HG02981 (cell line): ENCODE measurements at regions not wholly inside any gene's neighbourhood (a gene's known extent, or its start where the extent isn't known, plus 50 kb on each side); places are given as distances from the start of the nearest gene placed in this dataset.

Source experiments
- ATAC-seq: cut with Tn5 transposase; IDR thresholded peaks from one replicate; pipeline ENCODE4 v1.9.1; 2021; ENCODE audit warnings: mild to moderate bottlenecking, moderate library complexity; ENCODE audit not compliant: unreplicated experiment

DNA sequence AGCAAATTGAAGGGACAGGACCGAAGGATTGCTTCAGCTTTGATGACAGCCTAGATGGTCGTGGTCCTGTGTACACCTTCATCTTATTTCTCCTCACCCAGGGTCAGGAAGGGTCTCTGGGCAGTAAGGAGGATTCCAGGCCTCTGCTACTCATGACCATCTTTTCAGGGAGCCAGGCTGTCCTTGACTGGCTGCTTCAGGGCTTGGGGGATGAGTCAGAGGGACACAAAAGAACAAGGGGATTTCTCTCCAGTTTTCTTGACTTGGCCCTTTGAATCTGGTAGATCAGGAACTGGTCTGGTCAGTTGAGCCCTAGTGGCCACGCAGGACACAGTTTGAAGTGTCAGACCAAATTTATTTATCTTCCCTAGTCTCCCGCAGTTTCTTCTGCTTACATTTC, 402.1 kb upstream of the CHD6 start:
- ATAC-seq, result no peak

DNA sequence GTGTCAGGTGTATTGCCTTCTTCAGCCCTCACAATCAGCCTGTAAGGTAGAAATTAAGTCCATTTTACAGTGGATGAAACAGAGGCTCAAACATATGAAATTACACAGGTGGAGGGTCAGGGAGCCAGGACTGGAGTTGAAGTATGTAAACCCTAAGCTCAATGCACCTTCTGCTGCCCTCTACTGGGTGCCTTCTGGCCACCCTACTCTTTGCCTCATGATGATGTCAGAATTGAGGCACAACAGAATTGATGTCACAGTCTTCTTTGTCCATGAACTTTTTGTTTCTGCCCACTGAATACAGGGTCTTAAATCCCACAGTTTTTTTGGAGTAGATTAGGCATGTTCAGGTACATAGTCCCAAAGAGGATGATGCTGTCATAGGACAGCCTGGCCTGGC, 400.8 kb upstream of the CHD6 start:
- no peak for ATAC-seq

DNA sequence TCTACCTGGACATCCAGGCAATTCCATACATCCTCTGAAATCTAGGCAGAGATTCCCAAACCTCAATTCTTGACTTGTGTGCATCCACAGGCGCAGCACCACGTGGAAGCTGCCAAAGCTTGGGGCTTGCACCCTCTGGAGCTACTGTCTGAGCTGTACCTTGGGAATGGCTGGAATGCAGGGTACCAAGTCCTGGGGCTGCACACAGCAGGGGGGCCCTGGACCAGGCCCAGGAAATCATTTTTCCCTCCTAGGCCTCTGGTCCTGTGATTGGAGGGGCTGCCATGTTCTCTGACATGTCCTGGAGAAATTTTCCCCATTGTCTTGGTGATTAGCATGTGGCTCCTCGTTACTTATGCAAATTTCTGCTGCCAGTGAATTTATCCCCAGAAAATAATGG, 391.9 kb upstream of the CHD6 start:
- ATAC-seq, result no peak

DNA sequence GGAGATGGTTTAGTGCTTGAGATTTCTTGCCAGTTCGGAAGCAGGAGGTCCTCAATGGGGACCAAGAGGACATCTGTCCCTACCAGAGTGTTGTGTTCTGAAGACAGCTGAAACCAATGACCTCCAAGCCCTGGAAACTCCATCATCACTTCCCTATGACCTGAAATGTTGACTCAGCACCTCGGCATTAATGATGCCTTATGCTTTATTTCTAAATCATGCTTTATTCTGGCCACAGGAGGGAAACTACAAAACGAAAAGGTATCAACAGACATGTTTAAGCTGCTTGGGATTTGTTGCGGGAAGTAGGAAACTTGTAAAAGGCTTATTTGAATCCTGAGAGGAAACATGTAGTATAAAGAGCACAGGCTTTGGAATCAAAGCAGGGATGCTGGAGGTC, 389.1 kb upstream of the CHD6 start:
- no peak for ATAC-seq

DNA sequence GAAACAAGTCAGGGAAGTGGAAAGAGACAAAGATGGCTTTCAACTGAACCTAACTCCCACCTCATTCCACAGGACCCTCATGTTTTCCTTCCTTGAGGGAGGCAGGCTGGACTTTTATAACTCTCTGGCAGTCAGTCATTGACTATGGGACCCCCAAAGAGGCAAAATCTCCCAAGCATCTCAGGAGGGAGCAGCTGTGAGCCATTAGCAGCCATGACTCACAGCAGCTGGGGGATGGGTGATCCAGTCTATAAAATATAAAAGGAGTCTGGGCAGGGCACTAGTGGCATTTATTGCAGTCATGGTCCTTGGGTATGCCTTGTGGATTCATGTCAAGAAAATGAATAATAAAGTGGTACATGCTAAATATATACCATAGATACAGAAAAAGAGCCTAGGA, 387.0 kb upstream of the CHD6 start:
- ATAC-seq, result no peak

DNA sequence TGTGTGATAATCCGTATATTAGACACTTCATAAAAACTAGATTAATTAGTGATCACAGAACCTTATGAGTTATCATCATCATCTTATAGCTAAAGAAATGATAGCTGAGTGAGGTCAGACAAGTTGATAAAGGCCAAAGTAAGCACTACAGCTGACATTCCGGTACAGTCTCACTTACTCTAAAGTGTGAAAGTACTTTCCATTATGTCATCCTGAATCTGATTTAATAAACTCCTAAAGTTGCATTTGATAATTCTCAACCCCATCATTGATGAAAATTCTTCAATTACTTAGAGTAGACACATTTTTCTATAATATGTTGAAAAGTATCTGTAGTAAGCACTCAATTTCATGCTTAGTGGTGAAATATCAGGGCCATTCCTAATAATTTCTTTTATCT, 385.2 kb upstream of the CHD6 start:
- ATAC-seq, result no peak

DNA sequence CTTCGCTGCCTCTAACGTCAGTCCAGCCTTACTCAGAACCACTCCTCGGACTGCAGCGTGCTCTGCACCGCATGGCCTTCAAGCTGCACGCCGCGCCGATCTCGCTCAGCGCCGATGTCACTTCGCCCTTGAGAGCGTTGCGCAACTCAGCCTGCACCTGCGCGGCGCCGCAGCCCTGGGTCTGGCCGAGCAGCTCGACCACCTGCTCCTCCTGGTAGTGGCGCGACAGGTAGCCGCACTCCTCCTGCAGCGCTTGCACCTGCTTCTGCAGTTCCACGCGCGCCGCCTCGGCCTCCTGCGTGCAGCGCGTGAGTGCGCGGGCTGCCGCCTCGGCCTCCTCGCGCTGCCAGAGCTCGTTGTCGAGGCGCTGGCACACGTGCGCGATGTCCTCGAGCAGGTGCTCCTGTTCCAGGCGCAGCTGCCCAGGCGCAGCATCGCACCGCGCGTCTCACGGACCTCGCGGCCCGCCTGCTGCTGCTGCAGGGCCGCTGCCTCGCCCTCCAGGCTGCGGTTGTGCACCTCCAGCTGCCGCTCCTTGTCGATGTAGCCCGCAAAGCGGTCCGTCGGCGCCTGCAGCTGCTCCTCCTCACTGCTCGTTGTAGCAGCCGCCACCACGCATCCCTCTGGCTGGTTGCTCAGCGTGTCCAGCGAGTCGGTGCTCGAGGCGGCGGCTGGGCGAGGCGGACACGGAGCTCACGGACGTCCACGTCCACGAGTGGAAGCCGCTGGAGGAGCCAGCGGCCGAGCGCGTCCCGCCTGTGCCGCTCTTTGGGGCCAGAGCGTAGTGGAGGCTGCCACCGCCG, 380.6 kb upstream of the CHD6 start:
- ATAC-seq, result no peak

DNA sequence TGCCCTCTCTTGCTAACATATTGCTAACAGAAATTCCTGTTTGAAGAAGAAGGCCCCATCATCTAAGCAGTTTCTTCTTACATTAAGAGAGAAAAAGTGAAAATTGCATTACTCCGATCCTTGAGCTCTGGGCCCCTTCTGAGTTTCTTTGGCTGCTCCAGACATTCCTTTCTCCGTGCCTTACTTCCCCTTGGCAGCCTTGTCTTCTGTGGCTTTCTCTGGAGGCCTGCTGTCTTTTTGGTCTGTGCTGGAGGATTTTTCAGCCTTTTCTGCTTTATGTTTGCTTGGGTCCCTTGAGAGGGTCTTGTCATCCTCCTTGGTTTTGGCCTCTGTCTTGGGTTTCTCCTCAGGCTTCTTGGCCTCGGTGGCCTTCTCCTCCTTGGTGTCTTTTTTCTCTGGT, 378.8 kb upstream of the CHD6 start:
- no peak for ATAC-seq

DNA sequence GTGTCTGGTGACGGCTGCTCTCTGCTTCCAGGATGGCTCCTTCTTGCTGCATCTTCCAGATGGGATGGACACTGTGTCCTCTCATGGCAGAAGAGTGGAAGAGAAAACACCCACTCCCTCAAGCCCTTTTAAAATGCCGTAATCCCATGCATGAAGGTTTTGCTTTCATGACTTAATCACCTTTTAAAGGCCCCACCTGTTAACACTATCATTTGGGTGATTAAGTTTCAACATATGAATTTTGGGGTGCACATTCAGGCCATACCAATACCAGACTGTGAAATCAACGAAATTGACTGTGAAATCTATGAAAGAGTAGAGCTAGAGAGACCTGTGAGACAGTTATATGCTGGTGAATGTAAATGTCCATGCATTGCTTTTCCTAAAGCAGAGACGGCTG, 374.3 kb upstream of the CHD6 start:
- no peak for ATAC-seq

DNA sequence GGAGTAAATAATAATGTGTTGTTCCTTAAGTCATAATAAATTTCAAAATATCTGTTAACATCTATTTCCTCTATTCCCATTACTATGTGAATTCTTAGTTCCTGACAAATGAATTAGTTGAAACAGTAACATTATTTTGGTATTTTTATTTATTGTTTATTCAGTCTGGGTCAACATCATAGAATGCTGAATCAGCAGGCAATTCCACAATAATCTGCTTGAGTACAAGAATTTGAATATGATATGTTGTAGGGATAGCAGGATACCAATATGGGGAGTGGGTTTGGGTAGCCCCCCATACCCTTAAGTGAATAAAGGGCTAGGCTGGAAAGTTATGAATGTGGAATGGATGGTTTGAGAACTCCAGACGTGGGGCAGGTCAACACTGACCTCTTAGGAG, 373.2 kb upstream of the CHD6 start:
- ATAC-seq, result no peak

DNA sequence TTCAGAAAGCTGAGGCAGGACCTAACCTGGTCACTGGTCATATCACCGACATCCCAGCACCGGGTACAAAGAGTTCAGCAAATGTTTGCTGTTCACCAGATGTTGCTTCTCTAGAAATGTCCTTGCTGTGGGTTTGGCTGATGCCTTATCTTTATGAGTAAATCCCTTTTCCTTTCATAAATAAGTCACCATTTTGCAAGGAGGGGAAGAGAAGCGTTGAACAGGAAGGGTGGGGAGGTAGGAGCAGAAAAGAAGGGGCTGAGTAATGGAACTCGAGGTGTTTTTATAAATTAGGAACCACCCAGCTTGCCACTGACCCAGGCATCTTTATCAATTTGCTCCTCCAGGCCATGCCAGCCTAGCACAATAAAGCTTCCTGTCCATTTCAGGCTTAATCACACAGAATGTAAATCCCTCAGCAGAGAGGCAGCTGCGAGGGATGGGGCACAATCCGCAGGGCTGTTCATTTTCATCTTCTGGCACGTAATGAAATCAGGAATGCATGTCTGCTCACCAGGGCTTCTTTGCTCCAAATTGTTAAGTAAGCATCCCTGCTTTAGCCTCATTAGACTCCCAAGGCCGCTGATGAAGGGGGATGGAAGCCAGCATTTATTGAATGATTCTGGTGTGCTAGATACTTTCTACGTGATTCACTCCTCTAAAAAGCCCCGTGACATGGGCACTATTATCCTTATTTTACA, 371.9 kb upstream of the CHD6 start:
- no peak for ATAC-seq

DNA sequence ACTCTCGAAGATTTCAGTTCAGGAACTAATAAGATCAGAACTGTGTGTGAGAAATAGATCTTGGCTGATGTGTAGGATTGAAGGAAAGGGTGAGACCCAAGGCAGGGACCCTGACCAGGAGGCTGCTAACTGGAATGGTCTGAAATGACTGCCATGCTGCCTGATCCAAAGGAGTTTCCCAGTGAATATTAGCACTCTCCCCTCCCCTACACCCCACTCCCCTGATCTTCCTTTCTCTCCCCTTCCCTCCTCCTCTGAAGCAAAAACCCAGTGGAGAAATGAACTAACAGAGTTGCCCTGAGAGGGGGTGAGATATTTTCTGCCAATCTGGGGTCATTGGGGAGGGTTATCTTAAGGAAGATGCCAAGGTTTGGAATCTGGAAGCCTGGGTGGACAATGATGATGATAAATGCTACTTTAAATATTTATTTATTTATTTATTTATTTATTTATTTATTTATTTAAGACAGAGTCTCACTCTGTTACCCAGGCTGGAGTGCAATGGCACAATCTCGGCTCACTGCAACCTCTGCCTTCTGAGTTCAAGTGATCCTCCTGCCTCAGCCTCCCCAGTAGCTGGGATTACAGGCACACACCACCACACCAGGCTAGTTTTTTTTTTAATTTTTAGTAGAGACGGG, 371.0 kb upstream of the CHD6 start:
- ATAC-seq, result no peak

DNA sequence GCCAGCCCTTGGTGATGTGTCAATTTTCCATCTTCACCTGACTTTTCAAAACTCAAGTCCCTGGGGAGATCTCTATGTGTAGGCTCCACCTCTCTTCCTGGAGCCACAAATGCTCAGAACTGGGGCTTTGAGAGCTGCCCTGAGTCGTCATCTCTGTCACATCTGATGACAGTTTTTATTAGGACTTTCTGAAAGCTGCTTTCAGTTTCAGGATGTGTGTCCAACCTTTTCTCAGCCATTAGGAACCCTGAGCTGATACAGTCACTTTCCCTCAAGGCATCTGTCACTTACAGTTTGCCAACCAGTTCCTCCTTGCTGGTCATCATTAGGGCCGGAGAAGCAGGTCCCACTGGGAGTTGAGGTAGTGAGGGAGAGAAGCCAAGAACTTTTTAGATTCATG, 365.9 kb upstream of the CHD6 start:
- no peak for ATAC-seq

DNA sequence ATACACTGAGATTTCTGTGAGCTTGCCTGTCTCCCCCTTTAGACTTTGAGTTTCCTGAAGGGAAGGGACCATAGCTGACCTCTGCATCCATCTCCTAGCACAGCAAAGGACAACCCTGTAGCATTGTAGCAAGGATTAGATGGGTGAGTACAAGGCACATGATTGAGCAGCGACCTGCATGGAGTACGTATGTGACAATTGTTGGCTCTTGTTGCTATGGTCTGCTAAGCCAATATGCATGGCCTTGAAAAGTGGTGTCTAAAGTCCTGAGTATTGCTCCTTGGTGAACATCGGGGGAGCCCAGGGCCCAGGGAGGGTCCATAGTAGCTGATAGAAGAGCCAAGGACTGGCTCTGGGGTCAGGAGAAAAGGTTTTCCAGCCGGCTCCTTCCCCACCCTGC, 365.0 kb upstream of the CHD6 start:
- no peak for ATAC-seq

DNA sequence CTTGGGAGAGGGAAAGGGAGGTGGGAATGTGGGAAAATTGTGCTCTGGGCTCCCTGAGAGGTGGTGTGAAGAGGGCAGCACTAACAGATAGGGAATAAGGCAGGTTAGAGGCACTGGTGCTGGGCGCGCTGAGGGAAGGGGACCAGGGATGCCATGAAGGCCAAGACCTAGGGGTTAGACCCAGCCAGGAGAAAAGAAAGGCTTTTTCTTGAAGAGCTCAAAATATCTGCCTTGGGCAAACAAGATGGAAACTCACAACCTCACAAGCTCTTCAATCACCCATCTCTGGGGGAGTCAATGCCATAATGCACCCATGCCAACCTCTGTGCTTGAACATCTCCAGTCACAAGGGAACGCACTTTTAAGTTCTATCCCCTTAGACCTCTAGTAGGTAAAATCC, 363.6 kb upstream of the CHD6 start:
- ATAC-seq, result no peak

DNA sequence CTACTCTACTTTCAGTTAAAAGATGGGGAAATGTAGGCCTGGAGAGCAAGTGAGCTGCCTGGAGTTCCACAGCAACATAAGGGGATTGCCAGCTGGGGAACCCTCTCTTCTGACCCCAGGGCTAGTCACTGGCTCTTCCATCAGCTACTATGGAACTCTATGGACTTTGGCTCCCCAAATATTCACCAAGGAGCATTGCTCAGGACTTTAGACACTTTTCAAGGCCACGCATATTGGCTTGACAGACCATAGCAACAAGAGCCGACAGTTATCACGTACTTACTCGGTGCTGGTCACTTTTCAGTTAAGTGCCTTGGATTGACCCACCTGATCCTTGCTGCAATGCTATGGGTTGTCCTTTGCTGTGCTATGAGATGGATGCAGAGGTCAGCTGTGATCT, 360.7 kb upstream of the CHD6 start:
- no peak for ATAC-seq

DNA sequence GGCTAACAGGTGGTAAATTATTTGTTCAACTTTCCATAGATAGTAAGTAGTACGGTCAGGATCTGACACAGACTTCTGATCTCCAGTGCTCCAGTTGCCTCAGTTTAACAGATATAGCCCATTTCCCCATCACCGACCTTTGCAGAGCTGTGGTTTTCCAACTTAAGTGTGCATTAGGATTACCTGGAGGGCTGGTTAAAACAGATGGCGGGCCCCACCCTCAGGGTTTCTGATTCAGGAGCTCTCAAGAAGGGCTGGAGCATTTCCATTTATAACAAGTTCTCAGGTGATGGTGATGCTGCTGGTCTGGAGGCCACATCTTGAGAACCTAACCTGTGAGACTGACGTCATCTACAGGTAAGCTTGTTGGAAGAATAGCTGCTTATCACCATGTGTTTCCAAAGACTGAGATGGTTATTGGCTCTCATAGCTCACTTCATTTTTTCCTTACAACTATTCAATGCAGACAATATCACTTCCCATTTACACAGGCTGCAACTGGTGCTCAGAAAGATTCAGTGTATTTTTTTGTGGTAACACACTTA, 360.1 kb upstream of the CHD6 start:
- ATAC-seq, result no peak

DNA sequence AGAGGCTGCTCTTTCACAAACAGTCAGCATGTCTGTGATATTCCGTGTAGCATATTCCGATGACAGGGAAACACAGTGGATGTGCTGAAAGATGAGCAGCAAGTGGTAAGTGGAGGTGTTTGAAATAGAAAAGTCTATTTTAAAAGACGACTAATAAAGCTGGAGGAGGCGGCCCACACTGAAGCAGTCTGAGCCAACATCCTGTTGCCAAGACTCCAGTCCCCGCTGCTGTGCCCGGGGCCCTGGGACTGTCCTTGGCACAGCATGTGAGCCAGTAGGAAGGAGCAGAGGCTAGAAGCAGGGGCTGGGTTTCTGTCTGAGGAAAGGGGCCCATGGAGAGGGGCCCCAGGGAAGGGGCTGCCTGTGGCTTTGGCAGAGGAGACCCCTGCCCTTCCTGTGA, 351.5 kb upstream of the CHD6 start:
- ATAC-seq, result no peak

DNA sequence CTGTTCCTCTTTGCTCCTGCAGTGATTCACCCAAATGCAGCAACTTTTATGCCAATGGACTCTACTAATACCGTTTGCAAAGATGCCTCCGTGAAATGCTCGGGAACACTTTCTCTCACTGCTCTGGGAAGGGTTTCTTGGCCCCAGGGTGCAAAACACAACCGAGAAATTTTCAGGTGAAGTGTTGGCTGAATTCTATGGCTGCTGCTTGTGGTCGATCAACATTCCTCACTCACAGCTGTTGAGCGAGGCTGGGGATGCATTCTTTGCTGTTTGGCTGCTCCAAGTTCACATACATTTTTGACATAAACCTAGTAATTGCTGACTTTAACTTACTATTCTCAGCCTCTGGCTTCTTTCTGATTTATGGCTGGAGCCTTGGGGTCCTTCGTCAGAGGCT, 342.0 kb upstream of the CHD6 start:
- no peak for ATAC-seq

DNA sequence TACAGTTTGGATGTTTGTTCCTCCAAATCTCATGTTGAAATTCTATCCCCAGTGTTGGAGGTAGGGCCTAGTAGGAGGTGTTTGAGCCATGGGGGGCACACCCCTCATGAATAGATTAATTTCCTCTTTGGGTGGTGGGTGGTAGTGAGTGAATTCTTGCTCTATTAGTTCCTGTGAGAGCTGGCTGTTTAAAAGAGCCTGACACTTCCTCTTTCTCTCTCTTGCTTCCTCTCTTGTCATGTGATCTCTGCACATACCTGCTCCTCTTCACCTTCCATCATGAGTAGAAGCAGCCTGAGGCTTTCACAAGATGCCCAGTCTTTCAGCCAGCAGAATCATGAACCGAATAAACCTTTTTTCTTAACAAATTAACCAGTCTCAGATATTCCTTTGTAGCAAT, 340.2 kb upstream of the CHD6 start:
- ATAC-seq, result no peak

DNA sequence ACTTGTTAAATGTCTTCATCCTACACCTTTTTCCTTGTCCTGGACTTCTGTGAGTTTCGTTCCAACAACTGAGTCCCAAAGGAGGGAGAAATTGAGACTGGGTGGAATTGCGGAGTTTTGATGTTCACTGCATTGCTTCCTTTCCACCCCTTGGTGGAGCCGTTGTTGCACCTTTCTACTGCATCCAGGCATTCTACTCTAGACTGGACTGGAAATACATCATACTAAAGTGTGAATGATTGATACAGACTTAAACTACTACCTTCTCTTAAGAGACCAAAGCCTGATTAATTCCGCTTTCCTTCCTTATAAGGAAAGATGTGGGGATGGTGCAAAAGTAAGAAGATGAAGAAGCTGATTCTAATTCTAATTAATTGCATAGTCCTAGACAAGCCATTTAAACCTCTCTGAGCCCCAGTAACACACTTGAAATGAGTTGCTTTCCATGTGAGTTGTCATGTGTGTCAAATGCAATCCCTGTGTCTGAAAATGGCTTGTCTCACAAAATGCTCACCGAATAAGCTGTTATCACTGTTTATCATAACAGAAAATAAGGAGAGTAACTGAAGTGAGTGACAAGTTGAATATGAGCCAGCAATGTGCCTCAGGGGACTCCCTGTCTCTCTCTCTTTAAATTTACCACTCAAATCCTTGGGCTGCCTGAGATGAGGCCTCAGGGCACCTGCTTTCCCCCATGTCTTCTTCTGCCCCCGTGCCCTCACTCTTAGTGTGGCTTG, 338.3 kb upstream of the CHD6 start:
- ATAC-seq, result no peak
